ENCODE measurements at regions not wholly inside any gene's neighbourhood (a gene's known extent, or its start where the extent isn't known, plus 50 kb on each side); places are given as distances from the start of the nearest gene placed in this dataset.

DNA sequence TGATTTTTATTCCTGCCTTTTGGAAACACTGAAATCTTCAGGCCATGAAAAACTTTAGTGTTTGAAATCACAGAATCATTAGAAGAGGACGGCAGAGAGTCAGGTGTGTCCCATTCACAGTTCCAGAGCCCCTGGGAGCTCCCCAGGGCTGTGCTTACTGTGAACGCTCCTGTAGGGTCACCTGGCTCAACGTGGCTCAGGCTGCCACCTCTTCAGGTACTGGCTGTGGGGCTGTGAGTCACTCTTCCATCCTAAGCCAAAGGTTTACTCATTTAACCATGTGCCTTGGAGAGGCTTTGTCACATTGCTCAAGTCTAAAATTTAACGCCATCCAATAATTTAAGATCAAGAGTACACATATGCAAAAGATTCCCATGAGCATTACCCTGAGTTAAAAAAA lies 50.2 kb upstream of the FSTL4 start:
- TF ChIP-seq, protein P1, sequence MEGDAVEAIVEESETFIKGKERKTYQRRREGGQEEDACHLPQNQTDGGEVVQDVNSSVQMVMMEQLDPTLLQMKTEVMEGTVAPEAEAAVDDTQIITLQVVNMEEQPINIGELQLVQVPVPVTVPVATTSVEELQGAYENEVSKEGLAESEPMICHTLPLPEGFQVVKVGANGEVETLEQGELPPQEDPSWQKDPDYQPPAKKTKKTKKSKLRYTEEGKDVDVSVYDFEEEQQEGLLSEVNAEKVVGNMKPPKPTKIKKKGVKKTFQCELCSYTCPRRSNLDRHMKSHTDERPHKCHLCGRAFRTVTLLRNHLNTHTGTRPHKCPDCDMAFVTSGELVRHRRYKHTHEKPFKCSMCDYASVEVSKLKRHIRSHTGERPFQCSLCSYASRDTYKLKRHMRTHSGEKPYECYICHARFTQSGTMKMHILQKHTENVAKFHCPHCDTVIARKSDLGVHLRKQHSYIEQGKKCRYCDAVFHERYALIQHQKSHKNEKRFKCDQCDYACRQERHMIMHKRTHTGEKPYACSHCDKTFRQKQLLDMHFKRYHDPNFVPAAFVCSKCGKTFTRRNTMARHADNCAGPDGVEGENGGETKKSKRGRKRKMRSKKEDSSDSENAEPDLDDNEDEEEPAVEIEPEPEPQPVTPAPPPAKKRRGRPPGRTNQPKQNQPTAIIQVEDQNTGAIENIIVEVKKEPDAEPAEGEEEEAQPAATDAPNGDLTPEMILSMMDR (IDR thresholded peaks at IDR 0.05), result no peak
- TF ChIP-seq POLR2A (IDR thresholded peaks at IDR 0.05), result no peak
